ENCODE measurements at regions not wholly inside any gene's neighbourhood (a gene's known extent, or its start where the extent isn't known, plus 50 kb on each side); places are given as distances from the start of the nearest gene placed in this dataset.

GRCh38 chr4:67122029-67122428 lies 423.3 kb downstream of the CENPC start:
- DNase-seq (ENCODE audit: low read depth in 2 of 2), result no peak

GRCh38 chr4:67120369-67120768 lies 424.9 kb downstream of the CENPC start:
- DNase-seq (ENCODE audit: low read depth in 2 of 2), result no peak

- DNase-seq (ENCODE audit: low read depth in 2 of 2), result no peak
Measured at GRCh38 chr4:67109276-67109675, 436.0 kb downstream of the CENPC start.

- DNase-seq (ENCODE audit: low read depth in 2 of 2), result no peak
Measured at GRCh38 chr4:67106861-67107460, 438.3 kb downstream of the CENPC start.

- no peak for DNase-seq (ENCODE audit: low read depth in 2 of 2)
Measured at GRCh38 chr4:67104145-67104544, 441.2 kb downstream of the CENPC start.

GRCh38 chr4:67103001-67103747 lies 442.1 kb downstream of the CENPC start:
- no peak for DNase-seq (ENCODE audit: low read depth in 2 of 2)

- DNase-seq (ENCODE audit: low read depth in 2 of 2), result no peak
Measured at GRCh38 chr4:67101612-67102011, 443.7 kb downstream of the CENPC start.

- DNase-seq (ENCODE audit: low read depth in 2 of 2), result no peak
Measured at GRCh38 chr4:67092351-67092750, 453.0 kb downstream of the CENPC start.

- no peak for DNase-seq (ENCODE audit: low read depth in 2 of 2)
Measured at GRCh38 chr4:67091673-67092072, 453.6 kb downstream of the CENPC start.

GRCh38 chr4:67087897-67088296 lies 457.4 kb downstream of the CENPC start:
- DNase-seq (ENCODE audit: low read depth in 2 of 2), result peak; percentile 4 to 11

- no peak for DNase-seq (ENCODE audit: low read depth in 2 of 2)
Measured at GRCh38 chr4:67084783-67085182, 460.5 kb downstream of the CENPC start.

GRCh38 chr4:67083496-67083895 lies 461.8 kb downstream of the CENPC start:
- DNase-seq (ENCODE audit: low read depth in 2 of 2), result no peak

- no peak for DNase-seq (ENCODE audit: low read depth in 2 of 2)
Measured at GRCh38 chr4:67082746-67083145, 462.6 kb downstream of the CENPC start.

GRCh38 chr4:67080046-67080557 lies 465.2 kb downstream of the CENPC start:
- no peak for DNase-seq (ENCODE audit: low read depth in 2 of 2)

GRCh38 chr4:67071641-67072040 lies 473.7 kb downstream of the CENPC start:
- DNase-seq (ENCODE audit: low read depth in 2 of 2), result no peak

GRCh38 chr4:67055319-67055718 lies 490.0 kb downstream of the CENPC start:
- DNase-seq (ENCODE audit: low read depth in 2 of 2), result no peak

GRCh38 chr4:67054896-67055295 lies 490.4 kb downstream of the CENPC start:
- no peak for DNase-seq (ENCODE audit: low read depth in 2 of 2)

- no peak for DNase-seq (ENCODE audit: low read depth in 2 of 2)
Measured at GRCh38 chr4:67052814-67053675, 492.3 kb downstream of the CENPC start.

- no peak for DNase-seq (ENCODE audit: low read depth in 2 of 2)
Measured at GRCh38 chr4:67051000-67051789, 494.1 kb downstream of the CENPC start.

- DNase-seq (ENCODE audit: low read depth in 2 of 2), result no peak
Measured at GRCh38 chr4:67049446-67049845, 495.9 kb downstream of the CENPC start.

GRCh38 chr4:67048530-67048929 lies 496.8 kb downstream of the CENPC start:
- DNase-seq (ENCODE audit: low read depth in 2 of 2), result no peak

- DNase-seq (ENCODE audit: low read depth in 2 of 2), result no peak
Measured at GRCh38 chr4:67040315-67040714, 505.0 kb downstream of the CENPC start.
